ENCODE measurements at regions not wholly inside any gene's neighbourhood (a gene's known extent, or its start where the extent isn't known, plus 50 kb on each side); places are given as distances from the start of the nearest gene placed in this dataset.

- Histone ChIP-seq H3K27me3 (no peaks in the 10 kb centered on the region), H3K4me1 (peaks cover 21% of the 10 kb centered on the region), H3K36me3 (no peaks in the 10 kb centered on the region), H3K9me3 (replicated peaks) (no peaks in the 10 kb centered on the region), H3K4me3 (no peak overlapping the region), H3K27ac (peak overlapping the region; percentile 79; the same call in 1 of the 2 replicates)
- DNase-seq: no peak
These were observed 255.6 kb upstream of the NECTIN3 start for GRCh38 chr3:110816008-110816407.

GRCh38 chr3:110821586-110821985 lies 250.0 kb upstream of the NECTIN3 start:
- Histone ChIP-seq H3K36me3 (no peaks in the 10 kb centered on the region), H3K27me3 (no peaks in the 10 kb centered on the region), H3K4me1 (no peaks in the 10 kb centered on the region), H3K9me3 (replicated peaks) (no peaks in the 10 kb centered on the region), H3K4me3 (no peak overlapping the region), H3K27ac (no peak overlapping the region)
- DNase-seq: no peak

DNA sequence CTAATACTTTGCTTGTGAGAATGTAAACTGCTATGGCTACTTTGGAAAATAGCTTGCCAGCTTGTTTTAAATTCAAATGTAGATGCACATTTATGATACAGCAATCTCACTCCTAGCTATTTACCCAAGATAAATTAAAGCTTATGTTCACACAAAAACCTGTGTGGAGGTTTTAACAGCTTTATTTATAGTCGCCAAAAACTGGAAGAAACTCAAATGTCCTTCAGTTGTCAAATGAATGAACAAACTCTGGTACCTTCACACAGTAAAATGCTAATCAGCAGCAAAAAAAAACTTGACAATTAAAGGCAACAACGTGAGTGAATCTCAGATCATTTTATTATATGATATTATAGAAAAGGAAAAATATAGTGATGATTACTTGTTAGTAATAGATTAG lies 248.6 kb upstream of the NECTIN3 start:
- H3K4me3 ChIP-seq: no peak overlapping the region
- H3K27me3 ChIP-seq: no peaks in the 10 kb centered on the region
- no peak for DNase-seq
- H3K27ac ChIP-seq: no peak overlapping the region
- no peaks in the 10 kb centered on the region for H3K36me3 ChIP-seq
- H3K4me1 ChIP-seq: no peaks in the 10 kb centered on the region
- no peaks in the 10 kb centered on the region for H3K9me3 ChIP-seq (replicated peaks)

GRCh38 chr3:110846971-110847370 lies 224.6 kb upstream of the NECTIN3 start:
- Histone ChIP-seq H3K27ac (no peak overlapping the region), H3K27me3 (no peaks in the 10 kb centered on the region), H3K4me3 (no peak overlapping the region), H3K9me3 (replicated peaks) (no peaks in the 10 kb centered on the region), H3K36me3 (no peaks in the 10 kb centered on the region), H3K4me1 (0 out of 2 replicates have a peak, but pooled peaks cover 4% of the 10 kb centered on the region)
- no peak for DNase-seq

GRCh38 chr3:110849064-110849463 lies 222.6 kb upstream of the NECTIN3 start:
- DNase-seq: no peak
- H3K4me3 ChIP-seq: no peak overlapping the region
- no peaks in the 10 kb centered on the region for H3K27me3 ChIP-seq
- H3K36me3 ChIP-seq: no peaks in the 10 kb centered on the region
- no peaks in the 10 kb centered on the region for H3K9me3 ChIP-seq (replicated peaks)
- H3K27ac ChIP-seq: no peak overlapping the region
- 0 out of 2 replicates have a peak, but pooled peaks cover 4% of the 10 kb centered on the region for H3K4me1 ChIP-seq

- 0 out of 2 replicates have a peak, but pooled peaks cover 4% of the 10 kb centered on the region for H3K4me1 ChIP-seq
- H3K4me3 ChIP-seq: no peak overlapping the region
- no peaks in the 10 kb centered on the region for H3K9me3 ChIP-seq (replicated peaks)
- H3K27ac ChIP-seq: no peak overlapping the region
- H3K27me3 ChIP-seq: no peaks in the 10 kb centered on the region
- no peaks in the 10 kb centered on the region for H3K36me3 ChIP-seq
- no peak for DNase-seq
These were observed 219.9 kb upstream of the NECTIN3 start for GRCh38 chr3:110851736-110852135.

- DNase-seq: no peak
- H3K27me3 ChIP-seq: no peaks in the 10 kb centered on the region
- H3K4me1 ChIP-seq: no peaks in the 10 kb centered on the region
- no peaks in the 10 kb centered on the region for H3K9me3 ChIP-seq (replicated peaks)
- no peak overlapping the region for H3K27ac ChIP-seq
- no peaks in the 10 kb centered on the region for H3K36me3 ChIP-seq
- no peak overlapping the region for H3K4me3 ChIP-seq
These were observed 216.4 kb upstream of the NECTIN3 start for GRCh38 chr3:110855207-110855606.

DNA sequence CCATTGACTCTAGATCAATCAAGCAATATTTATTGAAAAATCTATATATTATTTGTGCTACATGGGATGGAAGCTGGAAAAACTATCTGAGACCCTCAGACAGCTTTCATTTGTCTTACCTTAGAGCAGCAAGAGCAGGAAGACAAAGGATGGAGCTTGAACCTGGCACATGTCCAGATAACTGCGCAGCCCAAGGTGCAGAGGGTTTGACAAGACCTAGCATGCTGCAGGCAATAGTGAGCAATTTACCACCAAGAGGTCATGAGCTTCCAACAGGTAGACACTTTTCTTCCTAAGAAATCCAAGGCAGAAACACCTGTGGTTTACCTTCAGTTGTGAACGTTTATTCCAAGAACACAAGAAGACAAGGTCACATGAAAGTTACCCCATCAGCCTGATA lies 214.7 kb upstream of the NECTIN3 start:
- H3K4me1 ChIP-seq: no peaks in the 10 kb centered on the region
- H3K4me3 ChIP-seq: no peak overlapping the region
- DNase-seq: no peak
- no peaks in the 10 kb centered on the region for H3K9me3 ChIP-seq (replicated peaks)
- no peaks in the 10 kb centered on the region for H3K27me3 ChIP-seq
- no peaks in the 10 kb centered on the region for H3K36me3 ChIP-seq
- H3K27ac ChIP-seq: no peak overlapping the region

DNA sequence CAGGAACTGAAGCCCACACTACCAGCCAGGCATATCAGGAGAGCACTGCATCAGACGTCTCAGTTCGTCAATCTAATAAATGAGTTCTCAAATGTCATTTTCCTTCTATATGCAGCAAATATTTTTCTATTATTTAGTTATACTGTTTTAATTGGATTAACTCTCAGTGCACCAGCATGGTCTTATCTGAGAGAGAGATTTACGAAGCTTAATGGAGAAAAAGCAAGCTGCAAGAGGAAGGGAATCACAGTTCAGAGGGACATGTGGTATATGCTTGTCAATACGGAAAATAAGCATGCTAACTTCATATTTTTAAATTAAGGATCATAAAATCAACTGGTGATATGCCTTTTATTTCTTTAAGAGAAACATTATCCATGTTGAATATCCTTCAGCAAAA lies 213.1 kb upstream of the NECTIN3 start:
- no peak overlapping the region for H3K27ac ChIP-seq

GRCh38 chr3:110859336-110859735 lies 212.3 kb upstream of the NECTIN3 start:
- Histone ChIP-seq H3K36me3 (no peaks in the 10 kb centered on the region), H3K27me3 (no peaks in the 10 kb centered on the region), H3K4me3 (no peak overlapping the region), H3K9me3 (replicated peaks) (no peaks in the 10 kb centered on the region), H3K4me1 (no peaks in the 10 kb centered on the region), H3K27ac (no peak overlapping the region)
- DNase-seq: no peak

More for the DNA sequence above, 213.1 kb upstream of the NECTIN3 start:
- no peaks in the 10 kb centered on the region for H3K4me1 ChIP-seq
- H3K9me3 ChIP-seq (replicated peaks): no peaks in the 10 kb centered on the region
- H3K27me3 ChIP-seq: no peaks in the 10 kb centered on the region
- no peak overlapping the region for H3K4me3 ChIP-seq
- DNase-seq: no peak
- no peaks in the 10 kb centered on the region for H3K36me3 ChIP-seq

- DNase-seq: no peak
- Histone ChIP-seq H3K9me3 (replicated peaks) (no peaks in the 10 kb centered on the region), H3K36me3 (no peaks in the 10 kb centered on the region), H3K4me1 (no peaks in the 10 kb centered on the region), H3K4me3 (no peak overlapping the region), H3K27ac (no peak overlapping the region), H3K27me3 (no peaks in the 10 kb centered on the region)
These were observed 211.6 kb upstream of the NECTIN3 start for GRCh38 chr3:110859993-110860392.

GRCh38 chr3:110865934-110866333 lies 205.7 kb upstream of the NECTIN3 start:
- H3K27ac ChIP-seq: no peak overlapping the region
- no peaks in the 10 kb centered on the region for H3K9me3 ChIP-seq (replicated peaks)
- no peak overlapping the region for H3K4me3 ChIP-seq
- H3K27me3 ChIP-seq: no peaks in the 10 kb centered on the region
- DNase-seq: no peak
- no peaks in the 10 kb centered on the region for H3K4me1 ChIP-seq
- H3K36me3 ChIP-seq: no peaks in the 10 kb centered on the region

- DNase-seq: no peak
- Histone ChIP-seq H3K27ac (no peak overlapping the region), H3K9me3 (replicated peaks) (no peaks in the 10 kb centered on the region), H3K27me3 (no peaks in the 10 kb centered on the region), H3K4me3 (no peak overlapping the region), H3K4me1 (no peaks in the 10 kb centered on the region), H3K36me3 (no peaks in the 10 kb centered on the region)
These were observed 203.5 kb upstream of the NECTIN3 start for GRCh38 chr3:110868106-110868505.

DNA sequence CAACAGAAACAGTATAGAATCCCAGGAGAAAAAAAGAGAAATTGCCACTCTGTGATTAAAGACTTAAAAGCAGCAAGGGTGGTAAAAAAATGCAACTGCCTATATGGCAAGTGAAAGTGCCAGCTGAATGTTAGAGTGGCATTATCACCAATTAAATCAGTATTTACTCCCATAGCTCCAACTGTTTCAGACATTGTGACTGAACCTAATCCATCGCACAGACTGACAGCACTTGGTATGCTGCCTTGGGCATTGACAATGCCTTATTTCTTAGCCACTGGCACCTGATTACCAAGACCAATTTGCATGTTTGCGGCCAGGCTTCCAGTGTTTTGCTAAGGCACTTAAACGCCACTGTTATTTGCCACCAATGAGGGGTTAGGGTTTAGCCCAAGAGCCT lies 201.9 kb upstream of the NECTIN3 start:
- DNase-seq: no peak
- Histone ChIP-seq H3K27me3 (no peaks in the 10 kb centered on the region), H3K4me1 (no peaks in the 10 kb centered on the region), H3K4me3 (no peak overlapping the region), H3K9me3 (replicated peaks) (no peaks in the 10 kb centered on the region), H3K27ac (no peak overlapping the region), H3K36me3 (no peaks in the 10 kb centered on the region)

GRCh38 chr3:110871869-110872268 lies 199.7 kb upstream of the NECTIN3 start:
- Histone ChIP-seq H3K36me3 (no peaks in the 10 kb centered on the region), H3K9me3 (replicated peaks) (no peaks in the 10 kb centered on the region), H3K4me3 (no peak overlapping the region), H3K27ac (no peak overlapping the region), H3K4me1 (no peaks in the 10 kb centered on the region), H3K27me3 (no peaks in the 10 kb centered on the region)
- DNase-seq: no peak

DNA sequence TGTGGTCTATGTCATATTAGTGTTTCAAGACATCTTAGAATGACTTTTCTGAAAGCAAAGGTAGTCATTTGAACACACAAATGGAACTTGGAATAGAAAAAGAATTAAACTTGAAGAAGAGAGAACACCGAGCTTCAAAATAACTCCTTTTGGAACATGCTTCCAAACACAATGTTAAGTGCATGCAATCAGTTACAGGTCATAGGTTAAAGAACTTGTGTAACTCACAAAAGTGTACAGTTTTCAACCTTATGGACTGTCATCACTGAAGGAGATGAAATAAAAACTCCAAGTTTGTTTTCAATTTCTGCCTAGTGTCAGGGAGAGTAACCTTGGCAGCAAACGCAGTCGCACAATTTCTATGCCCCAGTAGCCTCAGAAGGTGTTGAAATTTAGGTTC lies 192.9 kb upstream of the NECTIN3 start:
- no peaks in the 10 kb centered on the region for H3K4me1 ChIP-seq
- no peaks in the 10 kb centered on the region for H3K36me3 ChIP-seq
- H3K4me3 ChIP-seq: no peak overlapping the region
- no peaks in the 10 kb centered on the region for H3K27me3 ChIP-seq
- DNase-seq: no peak
- H3K27ac ChIP-seq: no peak overlapping the region
- H3K9me3 ChIP-seq (replicated peaks): no peaks in the 10 kb centered on the region

DNA sequence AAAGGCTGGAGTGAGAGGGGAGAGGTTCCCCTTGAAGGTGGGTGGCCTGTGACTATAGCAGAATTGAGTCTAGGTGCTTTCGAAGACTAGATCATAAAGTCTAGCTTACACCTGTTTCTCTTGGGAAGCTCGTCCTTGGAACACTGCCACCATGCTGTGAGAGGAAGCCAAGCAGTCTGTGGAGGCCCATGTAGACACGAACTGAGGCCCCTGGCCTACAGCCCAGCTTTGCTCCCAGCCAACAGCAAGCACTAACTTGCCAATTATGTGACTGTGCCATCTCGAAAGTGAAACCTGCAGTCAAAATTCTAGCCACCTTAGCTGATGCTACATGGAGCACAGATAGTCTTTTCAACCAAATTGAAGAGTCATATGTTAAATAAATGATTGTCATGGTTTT lies 190.5 kb upstream of the NECTIN3 start:
- Histone ChIP-seq H3K27me3 (no peaks in the 10 kb centered on the region), H3K4me3 (no peak overlapping the region), H3K27ac (no peak overlapping the region), H3K9me3 (replicated peaks) (no peaks in the 10 kb centered on the region), H3K4me1 (no peaks in the 10 kb centered on the region), H3K36me3 (no peaks in the 10 kb centered on the region)
- peak; percentile 28 to 60 for DNase-seq

Data from SJCRH30 (cell line).